ENCODE measurements at regions not wholly inside any gene's neighbourhood (a gene's known extent, or its start where the extent isn't known, plus 50 kb on each side); places are given as distances from the start of the nearest gene placed in this dataset.

- no peak for DNase-seq (ENCODE audit: extremely low read depth, low read depth)
- TF ChIP-seq CTCF (IDR thresholded peaks at IDR 0.05; ENCODE audit: low read depth, low read length): no peak
Observed at GRCh38 chr5:17087035-17087434, 130.4 kb upstream of the BASP1 start.

- DNase-seq (ENCODE audit: extremely low read depth, low read depth): no peak
- TF ChIP-seq CTCF (IDR thresholded peaks at IDR 0.05; ENCODE audit: low read depth, low read length): no peak
Observed at GRCh38 chr5:17088051-17088450, 129.4 kb upstream of the BASP1 start.

- no peak for TF ChIP-seq CTCF (IDR thresholded peaks at IDR 0.05; ENCODE audit: low read depth, low read length)
- no peak for DNase-seq (ENCODE audit: extremely low read depth, low read depth)
Observed at GRCh38 chr5:17089001-17089400, 128.4 kb upstream of the BASP1 start.

- TF ChIP-seq CTCF (IDR thresholded peaks at IDR 0.05; ENCODE audit: low read depth, low read length): no peak
- no peak for DNase-seq (ENCODE audit: extremely low read depth, low read depth)
Observed at GRCh38 chr5:17089690-17090089, 127.7 kb upstream of the BASP1 start.

GRCh38 chr5:17090839-17091238 lies 126.6 kb upstream of the BASP1 start:
- no peak for TF ChIP-seq CTCF (IDR thresholded peaks at IDR 0.05; ENCODE audit: low read depth, low read length)
- DNase-seq (ENCODE audit: extremely low read depth, low read depth): no peak

GRCh38 chr5:17094830-17095229 lies 122.6 kb upstream of the BASP1 start:
- peak; percentile 85 for DNase-seq (ENCODE audit: extremely low read depth, low read depth)
- no peak for TF ChIP-seq CTCF (IDR thresholded peaks at IDR 0.05; ENCODE audit: low read depth, low read length)

GRCh38 chr5:17096952-17097695 lies 120.3 kb upstream of the BASP1 start:
- TF ChIP-seq CTCF (IDR thresholded peaks at IDR 0.05; ENCODE audit: low read depth, low read length): no peak
- DNase-seq (ENCODE audit: extremely low read depth, low read depth): no peak

Measured in AG09319 (cell line).